ENCODE measurements at regions not wholly inside any gene's neighbourhood (a gene's known extent, or its start where the extent isn't known, plus 50 kb on each side); places are given as distances from the start of the nearest gene placed in this dataset.
"Not testable (repeated sequence)": the region's sequence is repeated elsewhere in the genome, so short reads cannot be mapped to it uniquely, and the experiment has no call there.

DNA sequence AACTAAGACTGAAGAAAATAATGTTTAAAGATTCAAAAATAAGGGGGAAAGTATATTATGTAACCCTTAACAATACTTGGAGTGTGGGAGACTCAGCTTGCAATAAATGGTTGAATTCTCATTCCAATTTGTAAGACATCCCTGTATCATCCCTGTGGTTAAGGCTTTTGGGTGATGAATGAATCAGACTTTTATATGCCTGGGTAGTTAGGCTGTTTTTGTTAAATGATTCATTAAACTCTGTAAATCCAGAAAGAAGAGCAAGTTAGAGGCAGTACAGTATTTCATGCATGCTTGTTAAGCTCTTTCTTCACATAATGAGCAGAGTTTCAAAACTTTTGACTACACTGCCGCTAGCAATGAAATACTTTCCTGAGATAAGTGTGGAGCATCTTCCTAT is 948.8 kb downstream of the SOCS6 start:
- no peak for DNase-seq (ENCODE audit: low read depth)

DNA sequence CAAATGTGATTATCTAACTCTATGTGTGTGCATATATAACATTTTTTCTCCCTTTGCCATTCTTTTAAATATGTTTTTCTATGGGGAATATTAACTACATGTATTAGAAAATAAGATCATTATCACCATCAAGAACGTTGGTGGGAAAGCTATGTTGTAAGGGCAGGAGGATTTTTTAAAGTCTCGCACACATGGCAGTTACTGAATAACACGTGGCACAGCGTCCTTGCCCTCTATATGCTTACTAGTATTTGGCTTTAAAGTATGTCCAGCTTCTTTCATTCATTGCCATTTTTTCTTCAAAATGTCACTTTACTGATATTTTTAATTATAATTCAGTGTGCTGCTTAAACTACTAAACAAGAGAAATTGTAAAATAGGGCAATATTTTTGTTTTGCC is 944.3 kb downstream of the SOCS6 start:
- no peak for DNase-seq (ENCODE audit: low read depth)

DNA sequence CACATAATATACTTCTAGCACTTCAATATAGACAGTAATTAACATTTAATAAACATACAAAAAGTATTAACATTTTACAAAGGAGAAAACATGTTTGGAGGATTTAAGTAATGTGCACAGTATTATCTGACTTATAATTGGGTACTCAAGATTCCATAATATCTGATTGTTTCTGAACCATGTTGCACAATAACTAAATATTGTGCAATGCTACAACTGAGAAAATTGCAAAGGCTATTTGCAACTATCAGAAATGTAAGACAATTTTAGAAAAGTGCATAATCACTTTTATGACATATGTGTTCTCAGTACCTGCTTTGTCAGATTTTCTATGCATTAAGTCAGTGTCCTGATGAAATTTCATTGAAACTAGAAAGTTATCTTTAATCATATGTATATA is 934.6 kb downstream of the SOCS6 start:
- no peak for DNase-seq (ENCODE audit: low read depth)

DNA sequence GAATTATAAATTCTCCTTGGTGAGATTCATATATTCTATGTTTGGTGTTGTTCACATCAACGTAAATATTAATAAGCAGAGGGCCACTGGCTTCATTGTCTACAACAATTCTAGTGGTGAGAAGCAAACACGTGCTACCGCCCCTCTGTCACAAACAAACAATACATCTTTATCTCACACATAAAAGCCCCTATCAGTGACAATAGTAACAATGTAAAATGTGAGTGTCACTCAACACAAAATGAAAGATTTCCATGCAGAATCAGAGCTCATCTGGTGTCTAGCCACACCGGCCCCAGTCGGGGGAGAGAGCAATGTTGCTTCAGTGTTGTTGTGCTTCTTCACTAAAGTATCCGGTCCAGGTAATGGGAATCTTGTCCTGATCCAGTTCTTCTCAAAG is 932.6 kb downstream of the SOCS6 start:
- DNase-seq (ENCODE audit: low read depth) = no peak

DNA sequence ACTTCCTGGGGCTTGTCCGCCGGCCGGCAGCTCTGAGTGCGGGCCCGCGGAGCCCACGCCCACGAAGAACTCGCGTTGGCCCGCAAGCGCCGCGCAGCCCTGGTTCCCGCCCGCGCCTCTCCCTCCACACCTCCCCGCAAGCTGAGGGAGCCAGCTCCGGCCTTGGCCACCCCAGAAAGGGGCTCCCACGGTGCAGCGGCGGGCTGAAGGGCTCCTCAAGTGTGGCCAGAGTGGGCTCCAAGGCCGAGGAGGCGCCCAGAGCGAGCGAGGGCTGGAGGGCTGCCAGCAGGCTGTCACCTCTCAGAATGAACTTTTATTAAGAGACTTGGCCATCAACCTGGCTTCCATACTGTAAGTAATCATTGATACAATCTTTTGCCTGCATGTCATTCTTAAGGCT is 923.9 kb downstream of the SOCS6 start:
- not testable (repeated sequence) for DNase-seq (ENCODE audit: low read depth)

DNA sequence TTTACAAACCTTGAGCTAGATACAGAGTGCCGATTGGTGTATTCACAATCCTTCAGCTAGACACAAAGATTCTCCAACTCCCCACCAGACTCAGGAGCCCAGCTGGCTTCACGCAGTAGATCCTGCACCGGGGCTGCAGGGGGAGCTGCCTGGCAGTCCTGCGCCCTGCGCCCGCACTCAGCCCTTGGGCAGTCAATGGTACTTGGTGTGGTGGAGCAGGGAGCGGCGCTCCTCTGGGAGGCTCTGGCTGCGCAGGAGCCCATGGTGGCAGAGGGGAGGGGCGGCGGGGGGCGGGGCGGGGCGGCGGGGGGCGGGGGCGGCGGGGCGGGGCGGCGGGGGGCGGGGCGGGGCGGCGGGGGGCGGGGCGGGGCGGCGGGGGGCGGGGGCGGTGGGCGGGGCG is 923.4 kb downstream of the SOCS6 start:
- no peak for DNase-seq (ENCODE audit: low read depth)

DNA sequence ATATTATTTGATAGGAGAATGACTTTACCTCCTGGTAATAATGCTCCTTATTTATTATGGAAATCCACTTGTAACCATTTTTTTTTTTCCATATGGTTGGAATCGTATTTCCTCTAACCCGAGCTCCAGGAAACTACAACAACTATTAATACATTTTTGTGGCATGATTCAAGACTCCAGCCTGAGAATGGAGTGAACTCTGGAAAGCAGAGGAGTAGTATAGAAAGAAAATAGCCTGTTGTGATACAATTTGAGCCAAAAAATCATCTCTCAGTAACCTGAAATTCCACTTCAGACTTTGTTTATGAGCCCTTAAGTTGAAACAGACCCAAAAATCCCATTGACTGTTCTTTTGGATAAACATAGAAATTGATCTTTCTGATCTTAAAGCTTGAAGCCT is 921.1 kb downstream of the SOCS6 start:
- DNase-seq (ENCODE audit: low read depth) = no peak

DNA sequence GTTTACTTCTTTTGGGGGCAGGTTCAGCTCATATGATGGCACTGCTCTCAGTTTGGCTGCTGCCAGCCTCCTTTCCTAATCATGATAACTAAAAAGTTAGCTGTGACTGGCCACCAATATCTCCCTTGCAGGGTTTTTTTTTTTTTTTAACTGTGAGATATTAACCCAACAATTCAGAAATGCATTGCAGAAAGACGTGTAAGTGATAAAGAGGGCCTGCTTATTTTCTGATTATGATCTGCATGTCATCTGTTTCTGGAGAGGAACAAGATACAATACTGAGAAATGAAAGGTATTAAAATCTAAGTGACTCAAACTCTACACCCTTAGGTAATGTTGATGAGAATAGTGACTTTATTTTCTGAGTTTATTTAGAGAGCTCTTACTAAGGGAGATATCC is 905.6 kb downstream of the SOCS6 start:
- no peak for DNase-seq (ENCODE audit: low read depth)

DNA sequence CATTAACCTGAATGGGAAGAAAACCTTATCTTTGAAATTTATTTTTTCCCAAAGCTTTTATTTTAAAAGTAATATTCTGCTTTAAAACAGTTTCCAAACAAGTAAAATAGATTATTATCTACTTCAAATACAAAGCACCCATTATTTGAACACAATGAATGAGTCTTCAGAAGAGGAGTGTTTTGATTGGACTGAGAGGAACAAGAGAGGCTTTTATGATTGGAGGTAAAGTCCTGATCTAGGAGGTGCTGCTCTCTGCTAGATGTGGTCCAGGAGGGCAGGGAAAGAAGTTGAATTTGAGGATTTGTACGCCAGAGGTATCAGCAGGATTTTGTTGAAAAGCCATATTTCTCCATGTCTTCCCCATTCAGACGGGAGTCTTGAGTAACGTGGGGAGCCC is 900.7 kb downstream of the SOCS6 start:
- DNase-seq (ENCODE audit: low read depth) = no peak

DNA sequence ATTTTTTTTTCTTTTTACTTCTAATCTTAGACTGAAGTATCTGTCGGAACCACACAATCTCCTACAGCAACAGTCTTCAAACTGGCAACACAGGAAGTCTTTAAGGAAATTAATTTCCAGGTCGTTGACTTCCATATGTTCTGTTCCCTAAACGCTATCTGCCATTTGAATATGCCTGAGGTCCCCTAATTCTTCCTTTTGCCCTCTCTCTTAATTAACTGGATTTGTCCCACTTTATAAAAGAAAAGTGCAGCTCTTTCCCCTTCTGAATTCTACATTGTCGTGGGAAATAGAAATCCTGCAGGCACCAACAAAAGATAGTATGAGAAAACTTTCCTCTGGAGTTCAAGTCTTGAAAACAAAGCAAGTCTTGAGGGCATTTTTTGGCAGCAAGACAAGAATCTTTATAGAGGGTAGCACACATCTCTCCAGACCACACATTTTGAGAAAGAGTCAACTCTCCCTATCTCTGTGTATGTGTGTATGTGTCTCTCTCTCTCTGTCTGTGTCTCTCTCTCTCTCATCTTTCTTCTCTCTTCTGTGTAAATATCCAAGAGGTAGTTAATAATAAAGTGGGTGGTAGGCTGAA is 879.8 kb downstream of the SOCS6 start:
- DNase-seq (ENCODE audit: low read depth) = no peak

DNA sequence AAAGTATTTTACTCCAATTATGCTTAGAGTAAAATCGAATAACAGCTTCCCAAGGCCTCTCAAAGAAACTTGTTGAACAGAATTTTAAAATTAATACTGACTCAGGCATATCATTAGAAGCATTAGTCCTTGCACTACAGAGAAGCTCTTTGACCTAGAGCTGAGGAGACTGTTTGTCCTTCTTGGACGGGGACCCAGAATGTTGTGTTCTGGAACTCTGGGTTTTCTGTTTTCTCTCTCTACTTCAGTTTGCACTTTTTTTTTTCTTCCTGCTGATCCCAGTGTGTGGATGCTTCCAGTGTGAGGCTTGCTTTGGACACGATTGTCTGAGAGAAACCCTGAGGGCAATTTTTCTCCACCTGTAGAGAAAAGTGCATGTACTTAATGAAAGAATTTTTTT is 847.6 kb downstream of the SOCS6 start:
- no peak for DNase-seq (ENCODE audit: low read depth)

DNA sequence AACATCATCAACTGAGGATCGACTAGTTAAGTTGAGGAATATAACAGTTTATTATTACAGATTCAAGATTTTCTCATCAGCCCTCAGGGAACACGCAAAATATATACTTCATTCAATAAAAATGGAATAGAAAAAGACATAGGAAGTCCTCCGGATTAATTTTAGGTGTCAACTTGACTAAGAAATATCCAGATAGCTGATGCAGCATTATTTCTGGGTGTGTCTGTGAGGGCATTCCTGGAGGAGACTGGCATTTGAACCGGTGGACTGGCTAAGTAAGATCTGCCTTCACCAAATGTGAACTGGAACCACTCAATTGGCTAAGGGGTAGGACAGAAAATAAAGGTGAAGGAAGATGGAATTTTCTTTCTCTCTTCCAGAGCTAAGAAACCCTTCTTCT is 845.3 kb downstream of the SOCS6 start:
- DNase-seq (ENCODE audit: low read depth) = no peak

DNA sequence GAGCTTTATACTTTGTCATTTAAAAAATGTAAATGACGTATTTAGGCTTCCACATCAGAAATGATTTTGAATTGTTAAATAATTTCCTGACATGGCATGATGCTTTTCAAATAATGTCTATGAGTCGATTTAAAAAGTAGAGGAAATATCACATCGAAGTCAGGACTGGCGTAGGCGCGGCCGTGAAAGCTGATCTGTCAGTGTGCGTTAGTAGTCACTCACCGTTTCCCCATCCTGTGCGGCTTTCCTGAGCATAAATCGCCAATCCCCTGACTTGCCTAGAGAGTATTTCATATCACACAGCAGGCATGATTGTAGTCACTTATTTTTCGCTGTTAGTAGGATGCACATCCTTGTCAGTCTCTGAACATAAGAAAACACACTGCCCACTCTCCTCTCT is 843.1 kb downstream of the SOCS6 start:
- DNase-seq (ENCODE audit: low read depth) = no peak

DNA sequence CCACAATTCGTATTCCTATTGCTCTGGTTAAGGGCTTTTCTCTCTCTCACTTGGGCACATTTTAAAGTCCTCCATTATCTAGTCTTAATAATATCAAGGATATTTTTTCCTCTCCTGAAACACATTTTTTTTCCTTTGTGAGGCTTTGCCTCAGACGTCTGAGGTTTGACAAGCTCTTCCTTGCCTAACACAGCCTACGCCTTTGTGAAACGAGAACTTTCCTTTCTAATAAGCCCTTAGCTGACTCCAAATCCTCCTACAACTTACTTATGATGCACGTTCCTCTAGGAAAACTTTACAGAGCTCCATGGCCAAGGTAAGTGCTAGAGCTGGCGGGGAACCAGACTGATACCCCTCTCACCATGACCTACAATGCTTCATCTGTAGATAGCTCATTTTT is 841.5 kb downstream of the SOCS6 start:
- DNase-seq (ENCODE audit: low read depth) = no peak

DNA sequence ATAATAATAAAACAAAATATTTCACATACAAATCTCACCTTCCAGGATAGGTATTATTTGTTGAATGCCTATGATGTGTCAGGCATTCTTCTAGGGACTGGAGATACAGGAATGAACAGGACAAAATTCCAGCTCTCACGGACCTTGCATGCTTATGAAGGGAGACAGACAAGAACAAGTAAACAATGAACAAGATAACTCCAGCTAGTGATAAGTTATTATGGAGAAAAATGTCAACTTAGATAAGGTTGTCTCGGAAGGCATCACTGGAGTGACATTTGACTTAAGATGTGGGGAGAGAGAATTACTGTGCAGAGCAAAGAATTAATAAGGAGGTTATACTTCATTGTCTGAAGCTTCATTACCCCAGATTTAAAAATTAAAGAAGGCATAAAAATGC is 836.7 kb downstream of the SOCS6 start:
- DNase-seq (ENCODE audit: low read depth) = no peak

DNA sequence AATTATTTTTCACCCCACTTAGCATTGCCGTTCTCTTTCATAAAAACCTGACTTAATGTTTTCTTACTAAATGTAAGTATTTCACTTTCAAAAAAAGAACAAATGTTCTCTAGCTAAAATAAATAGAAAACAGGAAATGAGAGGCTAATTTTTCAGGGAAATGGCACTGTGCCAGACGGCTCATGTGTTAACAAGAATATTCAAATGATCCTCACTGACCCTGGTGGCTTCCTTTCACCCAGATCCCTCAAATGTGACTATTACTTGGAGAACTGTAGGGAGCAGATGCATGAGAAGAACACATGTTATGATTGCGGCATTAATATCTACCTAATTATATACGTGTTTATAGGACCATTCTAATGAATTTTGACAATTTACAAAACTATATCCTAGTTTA is 827.7 kb downstream of the SOCS6 start:
- DNase-seq (ENCODE audit: low read depth) = no peak

DNA sequence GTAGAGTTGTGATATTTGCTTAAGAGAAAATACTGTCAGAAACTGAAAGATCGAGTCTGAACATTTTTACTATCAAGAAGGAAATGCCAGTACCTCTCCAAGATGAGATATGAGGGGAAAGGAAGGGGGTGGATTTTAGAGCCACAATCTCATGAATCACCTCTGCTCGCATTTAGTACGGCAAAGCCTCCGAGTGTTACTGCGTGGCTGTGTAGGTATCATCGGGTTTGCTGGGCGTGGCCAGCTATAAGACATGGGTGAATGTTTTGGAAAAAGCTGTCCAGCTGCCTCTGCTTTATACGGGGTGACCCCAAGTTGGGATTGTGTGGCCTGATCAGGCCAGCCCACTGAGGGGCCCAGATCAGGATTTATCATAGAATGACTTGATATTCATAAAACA is 826.4 kb downstream of the SOCS6 start:
- DNase-seq (ENCODE audit: low read depth) = no peak

DNA sequence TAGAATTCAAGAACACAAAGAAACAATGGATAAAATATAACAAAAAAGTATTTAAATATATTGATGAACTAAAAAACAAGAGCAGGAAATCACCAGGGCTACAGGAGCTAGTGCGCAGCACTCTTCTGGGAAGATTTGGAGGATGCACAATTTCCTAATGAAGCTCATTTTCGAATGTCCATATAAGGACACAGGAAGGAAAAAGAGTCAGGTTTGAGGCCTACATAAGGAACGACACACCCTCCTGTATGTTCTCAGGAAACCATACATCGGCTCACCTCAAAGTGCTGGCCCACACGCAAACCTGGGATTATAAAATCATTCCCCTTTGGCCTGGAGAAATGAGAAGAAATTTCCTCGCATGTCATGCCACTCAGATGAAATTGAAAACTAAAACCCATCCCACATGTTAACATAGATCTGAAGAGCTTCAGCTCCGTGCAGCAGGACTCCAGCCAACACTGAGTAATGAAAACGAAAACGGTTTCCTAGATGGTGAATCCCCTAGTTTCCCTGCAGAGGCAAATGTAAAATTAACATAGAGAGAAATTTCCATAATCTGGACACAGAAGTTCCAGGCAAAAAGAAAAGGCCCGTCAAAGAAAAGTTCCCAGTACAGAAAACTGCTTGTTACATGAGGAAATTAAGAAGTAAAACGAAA is 825.8 kb downstream of the SOCS6 start:
- DNase-seq (ENCODE audit: low read depth) = no peak

DNA sequence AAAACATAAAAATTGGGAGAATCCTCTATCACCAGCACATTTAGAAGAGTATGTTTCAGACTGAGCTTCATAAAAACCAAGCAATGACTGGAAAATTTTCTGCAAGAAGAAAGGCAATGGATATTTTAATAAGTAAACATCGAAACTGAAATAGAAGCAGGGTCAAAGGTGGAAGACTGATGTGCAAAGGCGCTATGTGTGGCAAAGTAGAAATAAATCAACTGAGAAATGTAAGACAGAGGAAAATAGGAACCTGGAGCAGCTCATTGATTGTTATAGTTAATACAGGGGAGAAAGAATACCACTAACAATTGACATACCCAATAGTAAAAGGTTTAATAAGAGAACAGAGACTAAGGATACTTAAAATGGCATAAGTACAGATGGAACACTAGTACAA is 818.4 kb downstream of the SOCS6 start:
- DNase-seq (ENCODE audit: low read depth) = no peak

DNA sequence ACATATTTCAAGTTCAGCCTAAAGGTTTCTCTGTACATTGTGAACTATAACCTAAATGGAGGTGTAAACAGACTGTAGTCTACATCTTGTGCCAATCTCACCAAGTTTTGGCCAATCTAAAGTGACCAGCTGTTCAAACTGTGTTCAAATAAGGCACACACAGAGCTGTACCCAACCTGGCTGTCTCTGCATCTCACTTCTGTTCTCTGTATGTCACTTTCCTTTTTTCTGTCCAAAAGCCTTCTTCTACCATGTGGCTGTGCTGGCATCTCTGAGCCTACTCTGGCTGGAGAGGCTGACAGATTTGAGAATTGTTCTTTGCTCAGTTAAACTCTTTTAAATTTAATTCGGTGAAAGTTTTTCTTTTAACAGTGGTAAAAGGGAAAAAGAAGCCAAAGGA is 817.9 kb downstream of the SOCS6 start:
- no peak for DNase-seq (ENCODE audit: low read depth)

DNA sequence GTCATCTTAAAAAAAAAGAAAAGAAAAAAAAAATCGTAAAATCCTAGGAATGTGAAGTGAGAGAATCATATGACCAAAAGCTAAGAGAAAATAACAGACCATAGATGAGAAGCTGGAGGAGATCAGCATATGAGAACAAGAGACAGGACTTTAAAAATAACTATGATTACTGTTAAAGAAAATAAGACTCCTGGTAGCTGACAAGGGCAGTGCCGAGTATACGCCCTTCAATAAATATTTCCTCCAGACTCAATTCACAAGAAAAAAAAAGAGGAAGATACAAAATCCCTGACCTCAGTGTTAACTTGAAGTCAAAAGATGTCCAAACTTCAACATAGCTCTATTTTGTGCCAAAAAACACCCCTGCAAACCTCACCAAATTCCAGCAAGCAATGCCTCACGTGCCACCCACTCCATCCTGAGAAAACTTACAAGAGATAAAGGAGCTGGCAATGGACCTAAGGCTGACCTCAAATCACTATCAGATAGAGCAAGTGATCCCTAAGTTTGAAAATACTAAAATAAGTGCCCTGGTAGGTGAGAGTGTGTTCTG is 817.2 kb downstream of the SOCS6 start:
- no peak for DNase-seq (ENCODE audit: low read depth)

DNA sequence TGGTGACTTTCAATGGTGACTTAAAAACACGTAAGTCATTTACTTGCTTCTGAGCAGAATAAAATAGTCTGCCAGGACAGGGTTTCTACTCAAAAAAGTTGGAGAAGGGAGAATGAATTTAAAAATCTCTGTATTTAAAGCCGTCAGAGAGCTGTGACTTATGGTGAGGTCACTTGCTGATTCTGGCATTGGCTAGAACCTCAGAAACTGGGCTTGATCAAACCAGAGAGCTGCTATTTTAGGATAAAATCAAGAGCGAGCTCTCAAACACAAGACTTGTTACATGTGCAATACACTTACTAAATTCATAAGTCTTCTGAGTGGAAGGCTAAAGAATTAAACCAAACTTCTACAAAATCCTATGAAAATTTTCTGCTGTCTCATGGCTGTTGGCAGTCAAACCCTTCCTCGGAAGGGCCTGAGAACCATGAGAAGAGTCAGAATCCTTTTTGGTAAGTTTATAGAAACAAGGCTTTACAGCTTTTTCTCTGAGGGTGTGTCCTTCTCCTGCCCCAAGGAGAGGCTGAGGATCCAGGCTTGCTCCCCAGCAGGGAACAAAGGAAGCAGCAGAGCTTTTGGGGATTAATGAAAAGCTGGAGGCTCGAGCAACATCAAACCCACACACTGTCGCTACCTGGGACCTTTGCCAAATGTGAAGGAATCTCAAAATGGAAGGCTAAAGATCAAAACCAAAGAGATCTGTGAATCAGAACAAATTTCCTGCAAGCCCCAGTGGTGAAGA is 816.4 kb downstream of the SOCS6 start:
- DNase-seq (ENCODE audit: low read depth) = no peak

DNA sequence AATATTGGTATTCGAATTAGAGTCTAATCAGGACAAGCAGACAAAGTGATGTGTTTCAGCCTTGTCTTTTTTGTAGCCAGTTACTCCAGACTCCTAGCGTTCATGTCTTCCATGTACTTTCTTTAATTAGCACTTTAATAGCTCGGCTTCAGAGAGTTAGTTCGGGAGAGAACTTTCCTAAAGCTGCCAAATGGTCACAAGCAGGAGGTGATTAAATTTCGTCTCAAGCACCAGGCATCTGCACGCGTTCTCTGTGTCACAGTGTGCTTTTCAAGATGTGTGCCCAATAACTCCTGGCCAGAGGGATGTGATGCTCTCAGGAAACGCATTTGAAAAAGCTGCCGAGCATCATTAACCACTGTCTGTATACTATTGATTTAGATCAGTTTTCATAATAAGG is 790.8 kb downstream of the SOCS6 start:
- DNase-seq (ENCODE audit: low read depth) = no peak
